ENCODE measurements at regions not wholly inside any gene's neighbourhood (a gene's known extent, or its start where the extent isn't known, plus 50 kb on each side); places are given as distances from the start of the nearest gene placed in this dataset.

GRCh38 chr7:434891-435629 is 84.6 kb downstream of the PDGFA start:
- Histone ChIP-seq H3K4me3 (no peak overlapping the region), H3K9me3 (no peaks in the 10 kb centered on the region), H3K27me3 (replicated peaks in 1 of 7) (peaks cover 0 to 7% (median 0%) of the 10 kb centered on the region in 7 donors), H3K4me1 (peaks cover 0 to 15% (median 3%) of the 10 kb centered on the region in 6 donors), H3K36me3 (no peaks in the 10 kb centered on the region), H3K27ac (no peak overlapping the region)
- TF ChIP-seq POLR2AphosphoS5 (IDR thresholded peaks at IDR 0.05) (no peak), POLR2A (IDR thresholded peaks at IDR 0.05) (no peak), CTCF (IDR thresholded peaks at IDR 0.05 in 8 of 11, conservative IDR thresholded peaks at IDR 0.05 in 3 of 11) (no peak)
- WGBS, 5 donors: 51 to 68% (median 59%) methylated on average over 35 of the region's 35 CpGs
- no peak for DNase-seq
- intact Hi-C loops (cut with DNase I; ENCODE audit: low total_unique reads): no loop called here

GRCh38 chr7:435630-436366 is 83.8 kb downstream of the PDGFA start:
- no peak for DNase-seq

GRCh38 chr7:436367-437128 is 83.1 kb downstream of the PDGFA start:
- 85 to 95% (median 89%) methylated on average over 16 to 33 of the region's 33 CpGs for WGBS, 5 donors
- Histone ChIP-seq H3K36me3 (no peaks in the 10 kb centered on the region), H3K4me1 (peaks cover 0 to 9% (median 3%) of the 10 kb centered on the region in 6 donors), H3K9me3 (no peaks in the 10 kb centered on the region), H3K27me3 (replicated peaks in 1 of 7) (peaks cover 0 to 7% (median 0%) of the 10 kb centered on the region in 7 donors), H3K4me3 (no peak overlapping the region), H3K27ac (no peak overlapping the region)
- no peak for DNase-seq
- intact Hi-C loops (cut with DNase I; ENCODE audit: low total_unique reads): no loop called here
- TF ChIP-seq CTCF (IDR thresholded peaks at IDR 0.05 in 8 of 11, conservative IDR thresholded peaks at IDR 0.05 in 3 of 11): no peak
- TF ChIP-seq POLR2A (IDR thresholded peaks at IDR 0.05): no peak
- TF ChIP-seq POLR2AphosphoS5 (IDR thresholded peaks at IDR 0.05): no peak

More at GRCh38 chr7:435630-436366, 83.8 kb downstream of the PDGFA start:
- intact Hi-C loops (cut with DNase I; ENCODE audit: low total_unique reads): no loop called here
- Histone ChIP-seq H3K9me3 (no peaks in the 10 kb centered on the region), H3K27me3 (replicated peaks in 1 of 7) (peaks cover 0 to 7% (median 0%) of the 10 kb centered on the region in 7 donors), H3K36me3 (no peaks in the 10 kb centered on the region), H3K4me1 (peaks cover 0 to 15% (median 3%) of the 10 kb centered on the region in 6 donors), H3K4me3 (no peak overlapping the region), H3K27ac (no peak overlapping the region)
- no peak for TF ChIP-seq POLR2AphosphoS5 (IDR thresholded peaks at IDR 0.05)
- TF ChIP-seq POLR2A (IDR thresholded peaks at IDR 0.05): no peak
- no peak for TF ChIP-seq CTCF (IDR thresholded peaks at IDR 0.05 in 8 of 11, conservative IDR thresholded peaks at IDR 0.05 in 3 of 11)
- 79 to 91% (median 83%) methylated on average over 28 of the region's 28 CpGs for WGBS, 5 donors
